OCI-LY7 (cell line): ENCODE measurements at regions not wholly inside any gene's neighbourhood (a gene's known extent, or its start where the extent isn't known, plus 50 kb on each side); places are given as distances from the start of the nearest gene placed in this dataset.

Experiments
- CTCF ChIP-seq: fragments of 200-600 bp; sonication (generic); conservative IDR thresholded peaks from 2 replicates; pipeline ENCODE4 v1.5.1; 2014; ENCODE audit warnings: mild to moderate bottlenecking, antibody characterized with exemption, low read length, moderate library complexity, mixed read lengths
- EZH2phosphoT487 ChIP-seq: fragments of 200-600 bp; sonication (generic); IDR thresholded peaks from 2 replicates; pipeline ENCODE4 v1.6.1; 2018; ENCODE audit warnings: low read depth, borderline replicate concordance, mild to moderate bottlenecking, mixed run types, antibody characterized with exemption, low read length, moderate library complexity, mixed read lengths

- TF ChIP-seq CTCF (no peak), EZH2phosphoT487 (no peak)
Observed at GRCh38 chr6:137568067-137568466, 73.9 kb upstream of the OLIG3 start.
